Tibial artery (tissue), 4 donors: ENCODE measurements at regions not wholly inside any gene's neighbourhood (a gene's known extent, or its start where the extent isn't known, plus 50 kb on each side); places are given as distances from the start of the nearest gene placed in this dataset.

Source experiments
- DNase-seq, 2 donors: peaks; one replicate each; pipeline ENCODE4 v3.0.0-alpha.2; 2019
- H3K27ac ChIP-seq, 2 donors: fragments of 200-600 bp; sonication (generic) in 1 of 2; 1 replicate in 1 of 2; 2 replicates in 1 of 2; pipeline ENCODE4 v1.5.1; 2018 to 2019; ENCODE audit warnings: mild to moderate bottlenecking in 1 of 2
- H3K27me3 ChIP-seq, 2 donors: fragments of 200-600 bp; sonication (generic) in 1 of 2; one replicate each; pipeline versions ENCODE4 v1.5.1 to v1.6.0; 2016 to 2019
- H3K36me3 ChIP-seq, 3 donors: fragments of 200-600 bp; sonication (generic) in 2 of 3; one replicate each; pipeline ENCODE4 v1.5.1; 2016 to 2019; ENCODE audit warnings: mild to moderate bottlenecking in 2 of 3
- H3K4me1 ChIP-seq, 4 donors: fragments of 200-600 bp; sonication (generic) in 2 of 4; 1 replicate in 3 of 4; 2 replicates in 1 of 4; pipeline ENCODE4 v1.5.1; 2016 to 2019
- H3K4me3 ChIP-seq, 2 donors: fragments of 200-600 bp; sonication (generic) in 1 of 2; 1 replicate in 1 of 2; 2 replicates in 1 of 2; pipeline ENCODE4 v1.5.1; 2018 to 2019; ENCODE audit warnings: mild to moderate bottlenecking in 2 of 2
- H3K9me3 ChIP-seq, 3 donors: fragments of 200-600 bp; sonication (generic) in 1 of 3; one replicate each; pipeline ENCODE4 v1.5.1; 2016 to 2019
- CTCF ChIP-seq, 2 experiments: fragments of 200-600 bp in 1 of 2; fragments of 450-650 bp in 1 of 2; IDR thresholded peaks; one replicate each; pipeline ENCODE4 v1.5.1; 2017 to 2019; ENCODE audit warnings: antibody characterized with exemption in 2 of 2, mild to moderate bottlenecking in 1 of 2, moderate library complexity in 1 of 2
- intact Hi-C: fragments of 100-400 bp; cut with DNase I; formaldehyde crosslinking; loops from one replicate; pipeline ENCODE4 v1.15.0; 2023; ENCODE audit warnings: low total_unique reads

GRCh38 chr11:37721485-37721884, 1123.4 kb upstream of the RAG2 start:
- Histone ChIP-seq H3K36me3 (no peaks in the 10 kb centered on the region), H3K4me3 (no peak overlapping the region), H3K27me3 (no peaks in the 10 kb centered on the region), H3K4me1 (no peaks in the 10 kb centered on the region), H3K27ac (no peak overlapping the region), H3K9me3 (no peaks in the 10 kb centered on the region)
- no peak for TF ChIP-seq CTCF (IDR thresholded peaks at IDR 0.05)
- DNase-seq = no peak
- intact Hi-C loops = no loop called here

- intact Hi-C loops = no loop called here
- Histone ChIP-seq H3K4me3 (no peak overlapping the region), H3K9me3 (no peaks in the 10 kb centered on the region), H3K36me3 (no peaks in the 10 kb centered on the region), H3K27ac (no peak overlapping the region), H3K27me3 (no peaks in the 10 kb centered on the region), H3K4me1 (no peaks in the 10 kb centered on the region)
- no peak for TF ChIP-seq CTCF (IDR thresholded peaks at IDR 0.05)
- DNase-seq = no peak
Measured at GRCh38 chr11:37718431-37718999, 1120.5 kb upstream of the RAG2 start.

GRCh38 chr11:37712251-37712650, 1114.2 kb upstream of the RAG2 start:
- Histone ChIP-seq H3K36me3 (no peaks in the 10 kb centered on the region), H3K27ac (no peak overlapping the region), H3K4me3 (no peak overlapping the region), H3K4me1 (no peaks in the 10 kb centered on the region), H3K9me3 (no peaks in the 10 kb centered on the region), H3K27me3 (no peaks in the 10 kb centered on the region)
- no peak for TF ChIP-seq CTCF (IDR thresholded peaks at IDR 0.05)
- intact Hi-C loops = no loop called here
- no peak for DNase-seq

GRCh38 chr11:37710031-37710430, 1112.0 kb upstream of the RAG2 start:
- no peaks in the 10 kb centered on the region for H3K27me3 ChIP-seq
- no peaks in the 10 kb centered on the region for H3K4me1 ChIP-seq
- H3K4me3 ChIP-seq = no peak overlapping the region
- no peak for TF ChIP-seq CTCF (IDR thresholded peaks at IDR 0.05)
- no peaks in the 10 kb centered on the region for H3K9me3 ChIP-seq
- intact Hi-C loops = no loop called here
- DNase-seq = no peak
- H3K27ac ChIP-seq = no peak overlapping the region
- no peaks in the 10 kb centered on the region for H3K36me3 ChIP-seq

GRCh38 chr11:37704791-37705190, 1106.8 kb upstream of the RAG2 start:
- Histone ChIP-seq H3K9me3 (no peaks in the 10 kb centered on the region), H3K36me3 (no peaks in the 10 kb centered on the region), H3K4me3 (no peak overlapping the region), H3K4me1 (no peaks in the 10 kb centered on the region), H3K27ac (no peak overlapping the region), H3K27me3 (no peaks in the 10 kb centered on the region)
- no peak for DNase-seq
- TF ChIP-seq CTCF (IDR thresholded peaks at IDR 0.05) = no peak
- intact Hi-C loops = no loop called here

- Histone ChIP-seq H3K4me3 (no peak overlapping the region), H3K4me1 (no peaks in the 10 kb centered on the region), H3K9me3 (peaks cover 0 to 15% (median 9%) of the 10 kb centered on the region in 3 donors), H3K27me3 (no peaks in the 10 kb centered on the region), H3K27ac (no peak overlapping the region), H3K36me3 (no peaks in the 10 kb centered on the region)
- intact Hi-C loops = no loop called here
- no peak for TF ChIP-seq CTCF (IDR thresholded peaks at IDR 0.05)
- no peak for DNase-seq
Measured at GRCh38 chr11:37699644-37700043, 1101.6 kb upstream of the RAG2 start.
